HG03439 (cell line): ENCODE measurements at regions not wholly inside any gene's neighbourhood (a gene's known extent, or its start where the extent isn't known, plus 50 kb on each side); places are given as distances from the start of the nearest gene placed in this dataset.
"Not testable (repeated sequence)": the region's sequence is repeated elsewhere in the genome, so short reads cannot be mapped to it uniquely, and the experiment has no call there.

Experiments used
- ATAC-seq: cut with Tn5 transposase; IDR thresholded peaks from one replicate; pipeline ENCODE4 v1.9.1; 2021; ENCODE audit warnings: mild to moderate bottlenecking, moderate library complexity; ENCODE audit not compliant: unreplicated experiment

- ATAC-seq = no peak
Measured at GRCh38 chr1:178020968-178021640, 51.2 kb upstream of the SEC16B start.

GRCh38 chr1:178021950-178022349 is 52.1 kb upstream of the SEC16B start:
- no peak for ATAC-seq

GRCh38 chr1:178023181-178023618 is 53.3 kb upstream of the SEC16B start:
- ATAC-seq = no peak

GRCh38 chr1:178024504-178024903 is 54.6 kb upstream of the SEC16B start:
- ATAC-seq = no peak

GRCh38 chr1:178025613-178026356 is 55.9 kb upstream of the SEC16B start:
- ATAC-seq = no peak

GRCh38 chr1:178028841-178029481 is 59.1 kb upstream of the SEC16B start:
- ATAC-seq = no peak

GRCh38 chr1:178030467-178030866 is 60.6 kb upstream of the SEC16B start:
- ATAC-seq = no peak

- ATAC-seq = peak; percentile 88
Measured at GRCh38 chr1:178031856-178032320, 62.0 kb upstream of the RASAL2 start.

- no peak for ATAC-seq
Measured at GRCh38 chr1:178033019-178033418, 60.9 kb upstream of the RASAL2 start.

GRCh38 chr1:178034676-178035075 is 59.2 kb upstream of the RASAL2 start:
- no peak for ATAC-seq

- ATAC-seq = no peak
Measured at GRCh38 chr1:178036090-178036489, 57.8 kb upstream of the RASAL2 start.

GRCh38 chr1:178037510-178038253 is 56.2 kb upstream of the RASAL2 start:
- ATAC-seq = no peak

GRCh38 chr1:178038372-178038771 is 55.5 kb upstream of the RASAL2 start:
- ATAC-seq = no peak

GRCh38 chr1:178039891-178040290 is 54.0 kb upstream of the RASAL2 start:
- ATAC-seq = no peak

GRCh38 chr1:178043940-178044339 is 50.0 kb upstream of the RASAL2 start:
- ATAC-seq = not testable (repeated sequence)
